Stimulated activated CD4-positive, alpha-beta T cell treated with anti-CD3 and anti-CD28 coated beads, Interleukin-4, amount 100 ng/mL, for 48 hours (primary cell): ENCODE measurements at regions not wholly inside any gene's neighbourhood (a gene's known extent, or its start where the extent isn't known, plus 50 kb on each side); places are given as distances from the start of the nearest gene placed in this dataset.
"Not testable (repeated sequence)": the region's sequence is repeated elsewhere in the genome, so short reads cannot be mapped to it uniquely, and the experiment has no call there.

ENCODE experiments used
- DNase-seq, 2 donors: peaks; one replicate each; pipeline ENCODE4 v3.0.0-alpha.2; 2020; ENCODE audit warnings: low read depth in 2 of 2

DNA sequence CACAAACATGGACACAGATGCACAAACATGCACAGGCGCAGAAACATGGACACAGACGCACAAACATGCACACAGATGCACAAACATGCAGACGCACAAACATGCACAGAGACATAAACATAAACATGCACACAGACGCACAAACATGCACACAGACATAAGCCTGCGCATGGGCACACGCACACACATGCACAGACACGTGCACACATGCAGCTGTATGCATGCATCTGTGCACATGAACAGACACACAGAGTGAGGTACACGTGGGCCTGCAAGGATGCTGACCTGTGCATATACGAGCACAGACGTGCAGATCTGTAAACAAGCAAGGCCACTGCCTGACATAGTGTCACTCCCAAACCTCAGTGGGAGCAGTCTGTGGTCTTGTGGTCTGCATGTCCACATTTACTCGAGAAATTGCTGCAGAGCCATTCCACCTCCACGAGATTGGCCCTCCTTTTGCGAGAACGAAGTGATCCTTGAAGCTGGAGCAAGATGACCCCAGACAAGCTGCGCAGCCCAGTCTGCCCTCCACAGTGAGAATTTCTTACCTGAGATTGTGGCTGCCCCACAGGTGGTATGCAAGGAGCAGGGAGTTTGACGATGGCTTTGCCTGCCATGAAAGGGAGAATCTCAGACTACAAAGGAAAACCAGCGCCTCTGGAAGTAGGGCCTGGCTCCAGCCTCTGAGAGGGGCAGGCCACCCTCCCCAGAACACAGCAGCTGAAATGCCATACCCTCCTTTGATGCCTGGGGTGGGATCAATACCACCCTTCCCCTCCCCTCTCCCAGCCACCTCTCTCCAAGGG lies 299.9 kb downstream of the BRD1 start:
- DNase-seq, result no peak

DNA sequence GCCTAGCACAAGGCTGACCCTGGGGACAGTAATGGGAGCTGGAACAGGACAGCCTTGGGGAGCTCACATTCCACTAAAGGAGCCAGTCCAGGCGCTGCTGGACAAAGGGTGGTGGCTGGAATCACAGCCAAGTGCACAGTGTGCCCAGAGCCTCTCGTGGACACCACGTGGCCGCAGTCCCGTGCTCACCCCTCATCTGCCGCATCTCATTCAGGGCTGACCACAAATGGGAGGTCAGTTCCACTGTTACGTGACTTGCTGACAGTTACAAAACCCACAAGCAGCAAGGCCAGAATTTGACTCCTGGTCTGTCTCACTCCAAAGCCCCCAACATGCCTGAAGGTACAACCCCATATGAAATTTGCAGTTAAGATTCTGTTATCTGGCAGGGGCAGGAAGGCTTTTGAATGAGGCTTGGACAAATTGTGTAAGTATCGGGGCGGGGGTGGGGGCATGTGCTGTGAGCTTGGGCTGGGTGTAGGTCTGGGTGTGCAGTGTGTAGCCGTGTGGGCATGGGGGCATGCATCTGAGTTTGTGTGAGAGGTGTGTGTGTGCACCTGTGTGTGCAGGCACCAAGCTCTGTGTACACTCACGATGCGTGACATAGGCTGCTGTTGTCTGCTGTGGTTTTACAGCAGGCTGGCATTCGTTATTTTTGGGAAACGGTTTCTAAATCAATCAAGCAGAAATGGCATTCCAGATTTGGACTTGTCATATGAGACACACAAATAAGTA lies 301.7 kb downstream of the BRD1 start:
- no peak for DNase-seq

DNA sequence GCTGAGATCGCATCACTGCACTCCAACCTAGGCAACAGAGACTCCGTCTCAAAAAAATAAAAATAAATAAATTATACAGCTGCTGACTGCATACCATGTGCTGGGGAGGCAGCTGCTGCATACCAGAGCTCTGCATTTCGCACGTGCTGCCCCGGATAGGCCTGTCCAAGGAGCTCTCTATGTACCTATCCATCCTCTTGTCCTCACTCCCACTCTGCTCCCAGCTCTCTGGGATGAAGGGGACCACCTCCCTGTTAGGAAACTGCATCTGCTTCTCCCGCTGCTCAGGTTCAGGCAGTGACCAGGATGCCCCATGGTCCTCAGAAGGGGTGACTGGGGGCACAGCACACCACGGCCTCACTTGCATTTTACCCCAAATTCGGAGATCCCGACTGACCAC lies 302.3 kb downstream of the BRD1 start:
- DNase-seq, result no peak

DNA sequence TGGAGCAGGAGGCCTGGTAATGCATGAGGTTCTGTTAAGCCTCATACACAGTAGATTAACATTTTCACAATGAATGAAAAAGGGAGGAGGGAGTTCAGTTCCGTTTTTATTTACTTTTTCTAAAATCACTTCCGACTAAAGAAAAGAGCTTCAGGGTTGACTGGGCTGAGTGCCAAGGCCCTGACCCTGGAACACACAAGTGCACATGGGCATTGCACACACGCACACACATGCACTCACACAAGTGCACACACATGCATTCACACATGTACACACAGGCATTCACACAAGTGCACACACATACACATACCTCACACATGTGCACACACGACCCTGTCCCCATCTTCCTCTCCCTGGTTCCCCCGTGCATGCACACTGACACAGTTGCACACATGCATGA lies 303.3 kb downstream of the BRD1 start:
- DNase-seq, result no peak

DNA sequence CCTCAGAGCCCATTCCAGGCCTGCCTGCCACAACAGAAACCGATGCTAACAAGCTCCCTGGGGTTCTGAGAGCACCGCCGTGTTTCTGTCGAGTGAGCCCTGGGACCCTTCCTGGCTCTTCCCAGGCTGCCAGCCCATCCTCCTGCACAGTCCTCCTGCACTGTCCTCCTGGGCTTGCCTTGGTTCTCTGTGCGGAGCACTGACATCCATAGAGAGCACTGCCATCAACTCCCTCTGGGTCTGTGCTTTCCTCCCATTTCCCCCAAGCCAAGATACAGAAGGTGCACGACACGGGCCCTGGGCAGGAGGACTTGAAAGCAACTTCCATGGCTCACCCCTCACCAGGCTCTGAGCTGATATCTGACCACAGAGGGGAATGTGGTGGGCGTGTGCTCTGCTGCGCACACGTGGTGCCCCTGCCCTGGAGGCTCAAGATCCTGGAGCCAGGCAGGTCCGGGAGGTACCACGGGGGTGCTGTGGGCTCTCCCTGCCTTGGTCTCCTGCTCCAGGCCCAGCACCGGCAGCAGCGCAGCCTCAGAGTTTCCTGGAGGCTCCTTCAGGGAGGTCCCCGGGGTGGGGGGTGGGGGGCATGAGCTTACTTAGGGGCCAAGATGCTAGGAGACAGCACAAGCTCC lies 304.2 kb downstream of the BRD1 start:
- no peak for DNase-seq

DNA sequence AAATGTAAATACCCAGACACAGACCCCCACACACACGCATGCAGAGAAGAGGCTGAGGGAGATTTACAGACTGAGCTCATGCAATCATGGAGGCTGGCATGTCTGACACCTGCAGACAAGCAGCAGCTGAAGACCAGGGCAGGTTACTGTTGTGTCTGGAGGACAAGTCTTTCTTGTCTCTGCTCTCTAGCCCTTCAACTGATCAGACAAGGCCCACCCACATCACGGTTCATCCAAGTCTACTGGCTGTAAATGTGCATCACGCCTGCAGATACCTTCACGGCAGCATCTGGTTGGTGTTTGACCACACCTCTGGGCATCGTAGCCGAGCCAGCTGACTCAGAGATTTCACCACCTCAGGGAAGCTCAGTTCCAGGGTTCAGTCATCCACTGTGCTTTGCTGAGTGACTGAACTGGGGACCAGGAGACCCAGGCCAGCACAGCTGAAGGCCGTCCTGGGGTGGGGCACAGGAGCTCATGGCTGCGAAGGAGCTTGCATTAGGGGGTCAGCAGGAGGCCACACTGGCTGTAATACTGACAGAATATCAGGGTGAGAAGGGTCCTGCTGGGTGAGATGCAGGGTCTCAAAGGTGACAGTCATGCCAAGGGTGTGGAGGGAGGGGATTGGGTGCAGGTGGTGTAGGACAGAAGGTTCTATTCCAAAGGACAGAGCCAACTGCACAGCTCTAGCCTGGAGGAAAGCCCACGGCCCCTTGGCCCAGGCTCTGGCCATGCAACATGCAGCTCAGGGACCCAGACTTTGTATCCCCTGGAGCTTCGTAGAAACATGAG lies 304.9 kb downstream of the BRD1 start:
- no peak for DNase-seq

DNA sequence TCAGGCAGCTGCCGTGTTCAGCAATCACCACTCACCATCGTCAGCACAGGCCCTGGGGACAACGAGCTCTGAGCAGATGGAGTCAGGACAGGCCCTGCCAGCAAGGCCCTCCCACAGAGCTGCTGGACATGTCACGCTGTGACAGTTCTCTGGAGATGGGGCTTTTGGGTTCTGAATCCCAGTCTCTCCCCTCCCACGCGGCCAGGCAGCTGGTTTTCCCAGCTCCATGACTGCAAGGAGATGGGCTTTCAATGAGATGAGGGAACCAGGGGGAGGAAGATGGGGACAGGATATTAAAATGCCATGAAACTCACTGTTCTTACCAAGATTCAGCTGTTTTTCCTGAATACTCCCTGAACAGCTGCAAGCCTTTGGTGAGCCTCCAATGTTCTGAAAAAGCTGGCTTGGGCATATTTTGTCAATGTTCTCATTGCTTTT lies 305.9 kb downstream of the BRD1 start:
- DNase-seq, result no peak

DNA sequence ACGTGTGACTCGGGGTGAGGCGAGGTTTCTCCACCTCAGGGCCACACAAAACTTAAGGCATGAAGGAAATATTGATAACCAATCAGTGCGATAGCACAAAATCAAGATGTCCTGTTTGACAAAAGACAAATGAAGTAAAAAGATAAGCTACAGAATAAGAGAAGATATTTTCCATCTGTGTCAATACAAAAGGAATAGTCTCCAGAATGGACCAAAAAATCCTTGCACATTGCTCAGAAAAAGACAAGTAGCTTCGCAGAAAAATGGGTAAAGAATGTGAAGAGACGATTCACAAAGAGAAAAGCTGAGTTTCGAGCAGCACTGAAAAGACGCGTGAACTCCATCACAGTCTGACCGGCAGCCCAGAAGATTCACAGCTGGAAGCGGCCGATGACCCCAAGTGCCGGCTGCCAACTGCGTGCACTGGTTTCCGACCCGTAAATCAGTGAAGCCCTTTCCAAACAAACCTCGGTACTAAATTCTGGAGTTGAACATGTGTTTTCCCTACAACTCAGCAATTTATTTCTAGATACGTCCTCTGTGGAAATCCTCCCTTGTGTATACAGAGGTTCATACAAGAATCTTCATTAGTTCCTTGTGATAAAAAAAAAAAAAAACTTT lies 308.4 kb downstream of the BRD1 start:
- DNase-seq, result no peak

DNA sequence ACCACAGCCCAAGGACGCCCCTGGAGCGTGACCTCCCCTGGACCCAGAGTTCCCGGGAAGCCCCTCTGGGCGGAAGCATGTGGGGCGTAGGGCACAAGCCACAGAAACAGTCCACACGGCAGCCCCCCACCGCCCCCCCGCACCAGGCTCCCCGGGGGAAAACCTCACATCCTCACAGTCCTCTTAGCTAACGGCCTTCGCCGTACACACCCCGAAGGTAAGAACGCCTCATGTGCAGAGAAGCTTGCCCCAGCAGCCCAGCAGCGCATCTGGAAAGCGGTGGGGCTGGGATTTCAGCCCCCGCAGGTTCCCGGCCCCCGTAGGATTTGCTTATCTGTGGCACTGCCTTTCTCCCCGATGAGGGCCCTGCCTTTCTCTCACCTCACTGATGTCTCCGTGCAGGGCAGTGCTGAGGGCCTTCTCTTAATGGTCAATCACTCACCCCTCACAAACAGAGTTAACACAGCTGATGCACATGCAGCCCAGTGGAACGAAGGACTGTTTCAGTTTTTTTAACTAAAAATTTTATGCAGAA lies 309.2 kb downstream of the BRD1 start:
- DNase-seq, result no peak

DNA sequence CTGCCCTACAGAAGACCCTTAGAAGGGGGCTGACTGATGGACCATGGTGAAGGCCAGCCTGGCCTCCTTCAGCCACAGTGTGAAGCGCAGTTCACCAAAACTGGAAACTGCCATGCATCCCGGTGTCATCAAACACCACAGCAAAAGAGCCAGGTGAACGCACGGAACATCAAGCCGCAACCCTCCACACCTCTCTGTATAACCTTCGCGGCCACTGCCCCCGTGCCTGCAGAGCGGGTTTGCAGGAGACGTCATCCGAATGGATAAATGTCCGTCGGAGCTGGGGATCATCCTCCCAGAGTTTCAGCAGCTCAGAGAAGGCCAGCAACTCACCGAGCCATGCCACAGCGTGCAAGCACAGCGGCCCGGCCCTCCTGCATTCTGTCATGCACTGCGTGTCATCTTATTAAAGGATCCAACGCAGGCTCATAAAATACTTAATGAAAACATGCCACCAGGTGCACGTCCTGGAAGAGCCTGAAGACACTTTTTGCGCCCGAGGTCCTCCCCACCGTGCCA lies 309.9 kb downstream of the BRD1 start:
- no peak for DNase-seq

DNA sequence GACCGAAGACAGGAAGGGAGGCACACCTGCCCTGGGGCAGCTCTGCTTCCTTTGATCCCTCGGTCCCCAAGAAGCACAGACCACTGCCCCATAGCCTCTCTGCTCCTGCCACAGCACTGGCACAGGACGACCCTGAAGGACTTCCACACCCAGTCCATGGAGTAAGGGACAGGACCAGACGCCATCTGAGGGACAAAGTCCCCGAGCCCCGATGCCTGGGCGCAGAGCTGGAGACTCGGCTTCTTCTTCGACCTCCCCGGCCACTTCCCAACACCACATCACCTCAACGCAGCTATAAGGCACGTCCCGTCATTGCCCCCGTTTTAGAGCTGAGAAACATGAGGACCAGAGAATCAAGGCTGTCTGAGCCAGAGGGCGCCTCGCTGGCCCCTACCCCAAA lies 310.5 kb downstream of the BRD1 start:
- DNase-seq, result no peak

DNA sequence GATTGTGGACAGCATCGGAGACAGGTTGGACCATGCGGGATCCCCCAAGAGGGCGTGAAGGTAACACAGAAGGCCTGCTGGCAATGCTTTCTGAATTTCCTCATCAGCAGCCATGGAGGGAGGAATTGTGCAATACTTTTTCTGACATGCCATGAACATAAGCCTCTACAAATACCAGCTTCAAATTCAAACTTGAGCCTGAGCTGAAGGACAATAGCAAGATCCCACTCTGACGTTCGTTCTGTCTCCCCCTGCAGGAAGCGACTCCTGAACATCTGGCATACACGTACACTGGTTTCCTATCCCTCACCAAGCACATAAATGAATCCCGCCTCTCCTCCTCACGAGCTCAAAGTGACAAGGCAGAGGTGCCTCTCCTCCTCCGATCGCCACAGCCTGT lies 312.2 kb downstream of the BRD1 start:
- no peak for DNase-seq

DNA sequence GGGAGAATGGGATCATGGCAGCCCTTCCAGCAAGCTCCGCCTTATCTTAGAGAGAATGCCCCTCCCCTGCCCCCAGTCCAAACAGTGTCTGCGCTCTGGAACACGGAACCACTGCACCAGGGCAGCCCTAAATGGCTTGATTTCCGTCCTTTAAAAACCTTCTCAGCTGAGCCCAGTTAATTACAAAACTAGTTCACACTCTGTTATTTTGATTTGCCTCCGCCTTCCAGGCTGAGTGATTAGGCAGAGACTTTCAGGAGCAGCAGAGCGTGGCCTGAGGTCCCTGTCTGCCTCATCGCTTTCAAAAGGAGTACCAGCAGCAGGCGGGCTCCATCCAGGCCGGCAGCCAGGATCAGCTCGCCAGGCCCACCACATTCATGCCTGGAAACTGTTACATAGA lies 313.0 kb downstream of the BRD1 start:
- DNase-seq, result no peak

DNA sequence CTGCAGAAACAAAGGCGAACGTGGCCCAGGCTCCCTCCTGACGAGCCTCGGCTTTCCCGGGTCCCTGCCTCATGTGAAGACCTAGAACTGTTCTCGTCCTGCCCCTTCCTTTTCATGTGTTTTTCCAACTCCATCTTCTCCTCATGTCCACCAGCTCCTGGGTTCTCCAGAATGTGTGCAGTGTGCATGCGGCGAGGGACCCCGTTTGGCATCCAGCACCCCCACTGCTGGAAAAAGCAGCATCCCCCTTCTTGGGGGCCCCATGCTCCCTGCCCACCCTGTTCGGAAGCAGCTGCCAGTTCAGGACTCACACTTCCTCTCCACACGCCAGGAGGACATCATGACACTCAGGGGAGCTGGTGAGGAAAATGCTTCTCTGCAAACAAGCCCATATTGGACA lies 313.5 kb downstream of the BRD1 start:
- no peak for DNase-seq

DNA sequence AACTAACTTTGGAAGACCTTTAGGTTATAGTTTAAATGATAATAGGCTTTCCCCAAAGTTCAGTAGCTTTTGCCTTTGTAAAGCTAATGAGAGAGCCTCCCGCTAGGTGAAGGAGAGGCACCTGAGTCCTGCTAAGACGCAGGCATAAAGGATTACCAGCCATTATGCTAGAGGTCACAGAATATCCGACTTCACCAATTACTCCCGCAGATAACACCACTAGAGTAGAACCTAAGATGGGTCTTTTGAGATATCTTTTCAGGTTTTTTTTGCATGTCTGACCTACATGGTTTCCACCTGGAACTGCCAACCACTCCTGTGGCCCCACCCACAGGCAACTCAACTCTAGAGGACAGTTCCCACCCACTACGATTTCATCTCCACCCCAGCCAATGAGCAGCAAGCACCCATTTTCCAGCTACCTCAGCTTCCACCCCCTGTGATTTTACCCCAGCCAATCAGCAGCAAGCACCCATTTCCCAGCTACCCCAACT lies 314.3 kb downstream of the BRD1 start:
- no peak for DNase-seq

DNA sequence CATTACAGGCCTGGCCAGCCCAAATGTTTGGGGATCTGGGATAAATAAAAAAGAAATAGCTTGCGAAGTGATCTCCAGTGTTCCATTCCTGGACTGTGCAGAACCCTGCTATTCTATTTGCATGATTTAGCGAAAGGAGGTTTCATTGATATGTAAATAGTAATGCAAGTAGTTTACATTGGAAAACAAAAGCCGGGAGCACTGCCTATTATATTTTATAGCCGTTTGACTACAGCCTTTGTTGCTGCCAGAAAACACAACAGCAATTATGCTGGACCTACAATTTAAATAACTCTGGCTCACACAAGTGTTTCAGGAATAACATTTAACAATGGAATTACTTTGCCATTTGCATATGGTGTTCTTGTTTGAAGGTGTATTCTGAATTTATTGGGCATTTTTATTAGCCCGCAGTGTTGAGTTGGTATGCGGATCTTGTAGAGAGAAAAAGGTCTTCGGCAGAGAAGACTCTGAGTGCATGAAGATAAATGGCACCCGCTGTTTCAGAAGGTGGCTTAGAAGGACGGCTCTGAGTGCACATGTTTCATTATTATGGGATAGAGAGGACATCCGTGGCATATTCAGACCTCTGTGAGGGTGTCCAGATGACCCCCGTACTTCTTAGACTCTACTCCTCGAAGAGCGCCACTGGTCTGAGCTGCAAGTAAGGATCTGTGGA lies 315.0 kb downstream of the BRD1 start:
- DNase-seq, result no peak

DNA sequence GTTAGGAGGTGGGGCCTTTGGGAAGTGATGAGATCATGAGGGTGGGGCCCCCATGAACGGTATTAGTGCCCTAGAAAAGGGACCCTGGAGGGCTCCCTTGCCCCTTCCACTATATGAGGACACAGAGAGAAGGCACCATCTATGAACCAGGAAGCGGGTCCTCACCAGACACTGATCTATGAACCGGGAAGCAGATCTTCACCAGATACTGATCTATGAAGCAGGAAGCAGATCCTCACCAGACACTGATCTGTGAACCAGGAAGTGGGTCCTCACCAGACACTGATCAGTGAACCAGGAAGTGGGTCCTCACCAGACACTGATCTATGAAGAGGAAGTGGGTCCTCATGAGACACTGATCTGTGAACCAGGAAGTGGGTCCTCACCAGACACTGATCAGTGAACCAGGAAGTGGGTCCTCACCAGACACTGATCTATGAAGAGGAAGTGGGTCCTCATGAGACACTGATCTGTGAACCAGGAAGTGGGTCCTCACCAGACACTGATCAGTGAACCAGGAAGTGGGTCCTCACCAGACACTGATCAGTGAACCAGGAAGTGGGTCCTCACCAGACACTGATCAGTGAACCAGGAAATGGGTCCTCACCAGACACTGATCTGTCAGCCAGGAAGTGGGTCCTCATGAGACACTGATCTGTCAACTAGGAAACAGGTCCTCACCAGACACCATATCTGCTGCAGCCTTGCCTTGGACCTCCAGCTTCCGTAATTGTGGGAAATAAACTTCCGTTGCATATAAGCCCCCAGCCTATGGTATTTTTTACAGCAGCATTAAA lies 316.1 kb downstream of the BRD1 start:
- DNase-seq, result not testable (repeated sequence)

DNA sequence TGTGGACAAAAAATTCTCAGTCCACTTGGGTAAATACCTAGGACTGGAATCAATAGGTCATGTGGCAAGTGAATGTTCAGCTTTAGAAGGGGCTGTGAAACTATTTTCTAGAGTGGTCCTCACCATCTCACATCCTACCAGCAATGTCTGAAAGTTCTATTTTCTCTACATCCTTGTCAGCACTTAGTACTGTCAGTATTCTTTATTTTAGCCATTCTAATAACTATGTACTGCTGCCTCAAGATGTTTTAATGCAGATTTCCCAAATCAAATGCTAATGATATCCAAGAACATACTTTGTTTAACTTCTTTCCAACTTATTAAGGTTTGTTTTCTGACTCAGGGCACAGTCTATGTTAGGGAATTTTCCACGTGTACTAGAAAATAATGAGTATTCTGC lies 317.0 kb downstream of the BRD1 start:
- no peak for DNase-seq

DNA sequence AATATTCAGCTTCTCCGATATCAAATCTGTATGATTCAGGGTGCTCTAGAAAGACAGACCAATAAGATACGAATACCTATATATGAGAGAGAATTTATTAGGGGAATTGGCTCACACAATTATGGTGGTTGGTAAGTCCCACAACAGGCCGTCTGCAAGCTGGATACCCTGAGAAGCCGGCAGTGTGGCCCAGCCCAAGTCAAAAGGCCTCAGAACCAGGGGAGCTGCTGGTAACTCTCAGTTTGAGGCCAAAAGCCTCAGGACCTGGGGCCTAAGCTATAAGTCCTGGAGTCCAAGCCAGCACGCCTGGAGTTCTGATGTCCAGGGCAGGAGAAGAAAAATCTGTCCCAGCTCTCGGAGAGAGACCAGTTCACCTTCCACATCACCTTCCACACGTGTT lies 318.7 kb downstream of the BRD1 start:
- no peak for DNase-seq

DNA sequence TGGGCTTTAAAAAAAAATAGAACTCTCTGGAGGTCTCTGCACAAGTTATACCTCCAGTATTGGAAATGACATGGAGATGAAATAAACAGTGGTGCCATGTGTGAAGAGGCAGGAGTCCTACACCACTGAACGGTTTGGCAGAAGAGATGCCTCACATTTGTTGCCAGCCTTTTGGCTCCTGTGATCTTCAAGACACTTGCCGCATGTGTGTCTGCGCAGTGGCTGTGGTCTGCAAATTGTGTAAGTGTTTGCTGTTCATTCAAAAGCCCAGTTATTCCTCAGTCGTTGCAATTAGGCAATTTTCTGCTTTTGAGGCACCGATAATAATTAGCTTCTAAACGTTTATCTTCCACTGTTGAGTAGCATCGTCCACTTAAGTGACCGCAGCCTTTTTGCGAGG lies 319.1 kb downstream of the BRD1 start:
- no peak for DNase-seq
